Stimulated activated CD4-positive, alpha-beta T cell treated with anti-CD3 and anti-CD28 coated beads, Interleukin-1b, Interleukin-23, amount 100 ng/mL, for 48 hours (primary cell): ENCODE measurements at regions not wholly inside any gene's neighbourhood (a gene's known extent, or its start where the extent isn't known, plus 50 kb on each side); places are given as distances from the start of the nearest gene placed in this dataset.

Experiments
- DNase-seq: peaks from one replicate; pipeline ENCODE4 v3.0.0-alpha.2; 2020

- DNase-seq, result no peak
Observed at GRCh38 chr16:54505549-54506213, 219.1 kb upstream of the IRX3 start.

- DNase-seq, result no peak
Observed at GRCh38 chr16:54504372-54504771, 217.8 kb upstream of the IRX3 start.

GRCh38 chr16:54503856-54504219 lies 217.3 kb upstream of the IRX3 start:
- no peak for DNase-seq

GRCh38 chr16:54503011-54503855 lies 216.6 kb upstream of the IRX3 start:
- DNase-seq, result no peak

GRCh38 chr16:54501797-54502196 lies 215.2 kb upstream of the IRX3 start:
- DNase-seq, result no peak

GRCh38 chr16:54493594-54493993 lies 207.0 kb upstream of the IRX3 start:
- no peak for DNase-seq

GRCh38 chr16:54493061-54493460 lies 206.5 kb upstream of the IRX3 start:
- DNase-seq, result no peak

GRCh38 chr16:54490112-54490488 lies 203.5 kb upstream of the IRX3 start:
- no peak for DNase-seq

- no peak for DNase-seq
Observed at GRCh38 chr16:54489225-54490111, 202.9 kb upstream of the IRX3 start.

GRCh38 chr16:54488729-54489128 lies 202.1 kb upstream of the IRX3 start:
- DNase-seq, result no peak

GRCh38 chr16:54487933-54488332 lies 201.3 kb upstream of the IRX3 start:
- no peak for DNase-seq

GRCh38 chr16:54484700-54485099 lies 198.1 kb upstream of the IRX3 start:
- DNase-seq, result no peak

GRCh38 chr16:54482892-54483574 lies 196.4 kb upstream of the IRX3 start:
- no peak for DNase-seq

GRCh38 chr16:54480429-54480828 lies 193.8 kb upstream of the IRX3 start:
- DNase-seq, result no peak

GRCh38 chr16:54479546-54479945 lies 193.0 kb upstream of the IRX3 start:
- DNase-seq, result no peak

GRCh38 chr16:54477714-54478113 lies 191.1 kb upstream of the IRX3 start:
- DNase-seq, result no peak

GRCh38 chr16:54475019-54475601 lies 188.5 kb upstream of the IRX3 start:
- no peak for DNase-seq

- no peak for DNase-seq
Observed at GRCh38 chr16:54473226-54473993, 186.8 kb upstream of the IRX3 start.

- DNase-seq, result no peak
Observed at GRCh38 chr16:54467398-54467797, 180.8 kb upstream of the IRX3 start.

- DNase-seq, result no peak
Observed at GRCh38 chr16:54466233-54466632, 179.6 kb upstream of the IRX3 start.

- DNase-seq, result no peak
Observed at GRCh38 chr16:54465063-54465462, 178.5 kb upstream of the IRX3 start.

- no peak for DNase-seq
Observed at GRCh38 chr16:54462771-54463170, 176.2 kb upstream of the IRX3 start.
